ENCODE measurements at regions not wholly inside any gene's neighbourhood (a gene's known extent, or its start where the extent isn't known, plus 50 kb on each side); places are given as distances from the start of the nearest gene placed in this dataset.

- TF ChIP-seq, protein P1, sequence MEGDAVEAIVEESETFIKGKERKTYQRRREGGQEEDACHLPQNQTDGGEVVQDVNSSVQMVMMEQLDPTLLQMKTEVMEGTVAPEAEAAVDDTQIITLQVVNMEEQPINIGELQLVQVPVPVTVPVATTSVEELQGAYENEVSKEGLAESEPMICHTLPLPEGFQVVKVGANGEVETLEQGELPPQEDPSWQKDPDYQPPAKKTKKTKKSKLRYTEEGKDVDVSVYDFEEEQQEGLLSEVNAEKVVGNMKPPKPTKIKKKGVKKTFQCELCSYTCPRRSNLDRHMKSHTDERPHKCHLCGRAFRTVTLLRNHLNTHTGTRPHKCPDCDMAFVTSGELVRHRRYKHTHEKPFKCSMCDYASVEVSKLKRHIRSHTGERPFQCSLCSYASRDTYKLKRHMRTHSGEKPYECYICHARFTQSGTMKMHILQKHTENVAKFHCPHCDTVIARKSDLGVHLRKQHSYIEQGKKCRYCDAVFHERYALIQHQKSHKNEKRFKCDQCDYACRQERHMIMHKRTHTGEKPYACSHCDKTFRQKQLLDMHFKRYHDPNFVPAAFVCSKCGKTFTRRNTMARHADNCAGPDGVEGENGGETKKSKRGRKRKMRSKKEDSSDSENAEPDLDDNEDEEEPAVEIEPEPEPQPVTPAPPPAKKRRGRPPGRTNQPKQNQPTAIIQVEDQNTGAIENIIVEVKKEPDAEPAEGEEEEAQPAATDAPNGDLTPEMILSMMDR (IDR thresholded peaks at IDR 0.05; ENCODE audit: poor library complexity): no peak
- TF ChIP-seq EZH2phosphoT487 (IDR thresholded peaks at IDR 0.05; ENCODE audit: low read depth, severe bottlenecking, unreplicated experiment): no peak
Observed at GRCh38 chr5:159481751-159482150, 151.5 kb upstream of the IL12B start.

Measured in hepatocyte (in vitro differentiated cells).